ENCODE measurements at regions not wholly inside any gene's neighbourhood (a gene's known extent, or its start where the extent isn't known, plus 50 kb on each side); places are given as distances from the start of the nearest gene placed in this dataset.

DNA sequence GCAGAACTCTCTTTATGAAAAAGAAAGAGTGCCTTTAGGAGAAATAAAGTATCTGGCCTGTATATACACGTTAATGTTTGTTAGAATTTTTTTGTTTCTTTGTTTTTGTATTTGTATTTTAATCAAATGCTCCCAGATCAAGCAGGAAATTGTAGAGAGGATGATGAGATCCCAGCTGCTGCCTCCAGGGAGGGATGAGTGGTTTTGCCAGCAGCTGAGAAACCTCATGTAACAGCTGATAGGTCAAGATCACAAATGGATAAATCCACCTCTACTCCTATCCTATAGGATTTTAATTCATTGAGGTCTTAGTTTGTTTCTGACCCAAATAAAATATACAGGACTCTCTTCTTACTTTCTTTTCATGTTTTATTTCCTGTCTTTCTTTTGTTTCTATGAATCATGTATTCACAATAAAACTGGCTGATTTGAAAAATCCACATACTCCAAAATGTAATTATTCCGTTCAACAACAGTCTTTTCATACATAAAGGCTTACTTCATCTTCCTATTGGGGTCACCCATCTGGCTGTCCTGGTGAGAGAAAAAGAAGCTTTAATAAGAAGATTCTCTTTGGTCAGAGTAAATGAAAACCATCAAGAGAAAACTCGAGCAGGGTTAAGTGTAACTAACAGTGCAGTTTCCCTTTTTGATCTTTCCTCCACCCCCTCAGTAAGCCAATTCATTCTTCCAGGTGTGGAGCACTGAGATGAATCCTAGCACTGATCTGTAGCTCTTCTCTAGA is 129.3 kb upstream of the PLPPR5 start:
- no peak for DNase-seq
- intact Hi-C loops (cut with DNase I, micrococcal nuclease): no loop called here
- Histone ChIP-seq H3K4me3 (no peak overlapping the region), H3K36me3 (ENCODE audit: low read depth) (no peaks in the 10 kb centered on the region), H3K4me1 (ENCODE audit: low read depth) (no peaks in the 10 kb centered on the region), H3K9me3 (no peaks in the 10 kb centered on the region)
- no peak for ATAC-seq
- TF ChIP-seq CTCF (IDR thresholded peaks at IDR 0.05): no peak

DNA sequence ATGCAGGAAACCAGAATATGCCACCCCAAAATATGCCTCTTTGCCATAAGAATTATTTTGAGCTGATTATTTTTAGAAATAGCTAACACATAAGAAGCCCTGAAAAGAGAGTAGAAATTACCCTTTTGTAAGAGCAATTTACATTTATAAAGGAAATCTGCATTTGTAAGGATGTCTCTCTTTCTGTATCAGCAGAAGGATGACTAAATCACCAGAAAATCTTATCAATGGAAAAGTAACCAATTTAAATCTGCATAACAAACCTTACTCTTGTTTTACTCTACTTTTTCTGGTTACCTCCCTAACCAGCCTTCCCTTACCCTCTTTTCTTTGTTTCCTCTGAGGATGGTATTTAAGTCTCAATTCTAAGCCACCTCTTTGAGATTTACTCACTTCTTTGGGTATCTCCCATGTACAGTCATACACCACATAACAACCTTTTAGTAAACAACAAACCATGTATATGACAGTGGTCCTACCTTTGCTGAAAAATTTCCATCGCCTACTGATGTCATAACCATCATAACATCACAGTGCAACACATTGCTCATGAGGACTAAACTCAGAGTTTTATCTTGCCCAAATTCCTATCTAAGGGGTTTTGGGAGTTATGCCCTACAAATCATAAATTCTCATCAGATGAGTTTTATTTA is 126.6 kb upstream of the PLPPR4 start:
- ATAC-seq (no peak), DNase-seq (no peak)
- H3K4me1 ChIP-seq (ENCODE audit: low read depth): no peaks in the 10 kb centered on the region
- no peak overlapping the region for H3K4me3 ChIP-seq
- H3K9me3 ChIP-seq: no peaks in the 10 kb centered on the region
- no peak for TF ChIP-seq CTCF (IDR thresholded peaks at IDR 0.05)
- intact Hi-C loops (cut with DNase I, micrococcal nuclease): no loop called here
- H3K36me3 ChIP-seq (ENCODE audit: low read depth): no peaks in the 10 kb centered on the region

GRCh38 chr1:99139876-99140275 is 124.4 kb upstream of the PLPPR4 start:
- DNase-seq: no peak
- no peak for TF ChIP-seq CTCF (IDR thresholded peaks at IDR 0.05)
- intact Hi-C loops (cut with DNase I, micrococcal nuclease): no loop called here
- no peak overlapping the region for H3K4me3 ChIP-seq
- no peaks in the 10 kb centered on the region for H3K4me1 ChIP-seq (ENCODE audit: low read depth)
- H3K9me3 ChIP-seq: no peaks in the 10 kb centered on the region
- no peaks in the 10 kb centered on the region for H3K36me3 ChIP-seq (ENCODE audit: low read depth)
- ATAC-seq: no peak

- intact Hi-C loops (cut with DNase I, micrococcal nuclease): no loop called here
- no peak for DNase-seq
- no peak for TF ChIP-seq CTCF (IDR thresholded peaks at IDR 0.05)
- Histone ChIP-seq H3K4me1 (ENCODE audit: low read depth) (no peaks in the 10 kb centered on the region), H3K9me3 (no peaks in the 10 kb centered on the region), H3K36me3 (ENCODE audit: low read depth) (no peaks in the 10 kb centered on the region), H3K4me3 (no peak overlapping the region)
- ATAC-seq: peak; percentile 77
Measured at GRCh38 chr1:99146129-99146848, 118.0 kb upstream of the PLPPR4 start.

- Histone ChIP-seq H3K36me3 (ENCODE audit: low read depth) (no peaks in the 10 kb centered on the region), H3K4me1 (ENCODE audit: low read depth) (no peaks in the 10 kb centered on the region), H3K9me3 (no peaks in the 10 kb centered on the region), H3K4me3 (no peak overlapping the region)
- intact Hi-C loops (cut with DNase I, micrococcal nuclease): no loop called here
- DNase-seq (no peak), ATAC-seq (no peak)
- no peak for TF ChIP-seq CTCF (IDR thresholded peaks at IDR 0.05)
Measured at GRCh38 chr1:99149952-99150351, 114.3 kb upstream of the PLPPR4 start.
